VCaP (cell line): ENCODE measurements at regions not wholly inside any gene's neighbourhood (a gene's known extent, or its start where the extent isn't known, plus 50 kb on each side); places are given as distances from the start of the nearest gene placed in this dataset.

Experiments used
- H3K27ac ChIP-seq: fragments of 450-650 bp; 2 replicates; pipeline ENCODE4 v1.5.1; 2017
- CTCF ChIP-seq: fragments of 450-650 bp; conservative IDR thresholded peaks from 2 replicates; pipeline ENCODE4 v1.5.1; 2017; ENCODE audit warnings: mild to moderate bottlenecking, moderate library complexity

- peak overlapping the region; percentile 7; the same call in 1 of the 2 replicates for H3K27ac ChIP-seq
- TF ChIP-seq CTCF: peak; percentile 80
Observed at GRCh38 chr10:23516530-23516929, 77.7 kb downstream of the OTUD1 start.

GRCh38 chr10:23517155-23517554, 78.3 kb downstream of the OTUD1 start:
- TF ChIP-seq CTCF: no peak
- H3K27ac ChIP-seq: peak overlapping the region; percentile 7; the same call in 1 of the 2 replicates

DNA sequence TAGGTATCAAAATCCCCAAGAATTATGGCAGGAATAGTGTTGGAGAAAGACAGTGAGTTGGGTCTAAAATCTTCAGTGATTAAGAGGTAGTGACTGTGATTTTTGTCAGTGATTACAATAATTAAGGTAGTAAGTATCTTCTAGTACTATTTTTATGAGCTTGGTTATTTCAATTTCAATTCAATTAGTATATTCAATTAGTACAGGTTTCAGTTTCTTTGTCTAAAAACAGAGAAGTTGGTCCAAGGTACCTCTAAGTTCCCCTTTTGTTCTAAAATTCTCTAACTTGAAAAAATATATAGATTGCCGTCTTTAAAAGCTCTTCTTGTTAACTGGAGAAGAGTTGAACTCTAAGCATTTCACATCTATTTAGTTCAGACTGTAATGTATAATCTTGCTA, 82.9 kb downstream of the OTUD1 start:
- no peak overlapping the region for H3K27ac ChIP-seq
- no peak for TF ChIP-seq CTCF

DNA sequence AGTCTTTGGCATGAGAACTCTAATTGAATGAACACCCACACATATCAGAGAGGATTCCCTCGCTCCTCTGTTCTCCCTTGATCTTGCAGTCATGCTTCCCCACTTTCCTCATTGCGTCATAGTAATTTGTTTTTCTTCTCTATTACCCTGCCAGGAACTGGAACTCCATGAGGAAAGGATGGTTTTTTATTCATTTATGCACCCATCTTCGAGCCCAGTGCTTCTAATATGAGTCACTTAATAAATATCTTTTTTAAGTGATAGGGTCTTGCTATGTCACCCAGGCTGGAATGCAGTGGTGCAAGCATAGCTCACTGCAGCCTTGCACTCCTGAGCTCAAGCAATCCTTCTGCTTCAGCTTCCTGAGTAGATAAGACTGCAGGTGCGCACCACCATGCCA, 83.5 kb downstream of the OTUD1 start:
- no peak for TF ChIP-seq CTCF
- no peak overlapping the region for H3K27ac ChIP-seq

DNA sequence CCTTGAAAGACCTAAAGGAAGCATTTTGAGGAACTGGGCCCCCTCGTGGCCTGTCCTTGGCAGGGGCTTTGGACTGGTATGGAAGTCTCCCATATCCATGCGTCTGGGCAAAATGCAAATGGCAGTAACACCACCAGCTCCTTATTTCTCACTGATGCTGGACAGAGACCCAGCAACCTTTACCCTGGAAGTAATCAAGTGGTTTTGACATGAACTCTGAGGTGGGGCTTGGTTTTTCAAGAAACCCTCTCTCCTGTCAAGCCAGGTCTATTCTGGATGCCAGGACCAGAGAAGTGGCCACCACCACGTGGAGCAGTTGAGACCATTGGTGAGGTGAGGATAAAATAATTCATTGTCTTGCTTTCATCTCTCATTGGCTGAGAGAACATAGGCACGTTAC, 84.4 kb downstream of the OTUD1 start:
- no peak for TF ChIP-seq CTCF
- H3K27ac ChIP-seq: no peak overlapping the region

GRCh38 chr10:23525406-23525805, 86.5 kb downstream of the OTUD1 start:
- H3K27ac ChIP-seq: no peak overlapping the region
- TF ChIP-seq CTCF: peak; percentile 81

DNA sequence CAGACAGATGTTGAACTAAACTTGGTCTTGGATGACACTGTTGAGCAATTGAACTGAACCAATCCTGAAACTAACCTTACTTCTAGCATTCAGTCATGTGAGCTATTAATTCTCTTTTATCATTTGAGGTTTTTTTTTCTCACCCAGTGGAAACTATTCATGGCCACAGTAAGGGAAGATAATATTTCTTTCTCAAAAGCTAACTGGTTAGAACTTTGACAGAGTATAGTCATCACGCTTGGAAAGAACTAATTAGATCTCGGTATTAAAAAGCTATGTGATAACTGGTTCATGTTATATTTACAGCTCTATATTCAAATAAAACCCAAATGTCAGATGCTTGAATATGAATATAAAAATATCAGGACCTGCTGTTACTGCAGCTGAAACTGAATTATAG, 89.5 kb downstream of the OTUD1 start:
- no peak for TF ChIP-seq CTCF
- H3K27ac ChIP-seq: no peak overlapping the region

GRCh38 chr10:23529625-23530024, 90.8 kb downstream of the OTUD1 start:
- no peak overlapping the region for H3K27ac ChIP-seq
- no peak for TF ChIP-seq CTCF
